Endothelial cell of umbilical vein (primary cell): ENCODE measurements at regions not wholly inside any gene's neighbourhood (a gene's known extent, or its start where the extent isn't known, plus 50 kb on each side); places are given as distances from the start of the nearest gene placed in this dataset.

Experiments
- BruUV-seq: library from RNA; stranded (reverse); fragments of 400-500 nt; replicated peaks from 2 replicates; lab custom pipeline; 2021; lab: Mats Ljungman, UMichigan
- CTCF ChIA-PET: fragments of 300-600, 350-600 bp; sonication (Branson Sonifier 250); formaldehyde crosslinking; loops from one replicate; lab custom pipeline; 2021; ENCODE audit warnings: antibody characterized with exemption, inconsistent platforms; lab: Charles Lee
- POLR2A ChIA-PET: fragments of 300-600, 350-600 bp; sonication (Branson Sonifier 250); formaldehyde crosslinking; loops from one replicate; lab custom pipeline; 2021; ENCODE audit warnings: antibody characterized with exemption, inconsistent platforms; lab: Charles Lee
- DNase-seq: peaks from one replicate; pipeline ENCODE4 v3.0.0-alpha.2; 2011; ENCODE audit warnings: low read depth, low spot score
- FAIRE-seq: peaks from 2 replicates; lab custom pipeline; 2011; peaks lifted over from hg19 to GRCh38; lab: Jason Lieb, UNC
- H2AFZ ChIP-seq: 2 replicates; pipeline ENCODE4 v1.6.0; 2012; ENCODE audit warnings: low read depth, low read length, control low read depth, inconsistent platforms
- H3K27ac ChIP-seq: 2 replicates; pipeline ENCODE4 v1.5.1; 2011; ENCODE audit warnings: low read depth, mild to moderate bottlenecking, control low read depth, low read length, moderate library complexity; ENCODE audit not compliant: insufficient read depth
- H3K27me3 ChIP-seq, 2 experiments: 2 replicates each; pipeline versions ENCODE4 v1.6.0 to v1.6.1; 2011; ENCODE audit warnings: low read length in 2 of 2, mixed read lengths in 1 of 2; ENCODE audit not compliant: control insufficient read depth in 2 of 2, insufficient read depth in 2 of 2
- H3K36me3 ChIP-seq, 2 experiments: 2 replicates in 1 of 2; 3 replicates in 1 of 2; pipeline ENCODE4 v1.5.1; 2011; ENCODE audit warnings: low read length in 2 of 2, mild to moderate bottlenecking in 1 of 2, moderate library complexity in 1 of 2; ENCODE audit not compliant: control insufficient read depth in 2 of 2, insufficient read depth in 2 of 2; ENCODE audit errors: extremely low read depth in 1 of 2
- H3K4me1 ChIP-seq: 3 replicates; pipeline ENCODE4 v1.5.1; 2011; ENCODE audit warnings: mild to moderate bottlenecking, low read length; ENCODE audit not compliant: control insufficient read depth, insufficient read depth; ENCODE audit errors: extremely low read depth
- H3K4me2 ChIP-seq: 2 replicates; pipeline ENCODE4 v1.6.1; 2011; ENCODE audit warnings: low read length, control low read depth, mixed read lengths; ENCODE audit not compliant: insufficient read depth
- H3K4me3 ChIP-seq, 3 experiments: fragments of 200-600 bp in 1 of 3; sonication (generic), shearing (Covaris generic) in 1 of 3; replicated peaks in 1 of 3; 2 replicates each; pipeline ENCODE4 v1.5.1; 2011 to 2016; ENCODE audit warnings: control low read depth in 3 of 3, low read length in 3 of 3, mild to moderate bottlenecking in 2 of 3, inconsistent platforms in 1 of 3, low read depth in 1 of 3, moderate library complexity in 1 of 3; ENCODE audit not compliant: insufficient read depth in 1 of 3
- H3K79me2 ChIP-seq: 2 replicates; pipeline ENCODE4 v1.6.0; 2012; ENCODE audit warnings: low read length, inconsistent platforms; ENCODE audit not compliant: control insufficient read depth, insufficient read depth
- H3K9ac ChIP-seq: replicated peaks from 2 replicates; pipeline ENCODE3; 2011; ENCODE audit warnings: low read length, control low read depth; ENCODE audit not compliant: insufficient read depth; ENCODE audit errors: extremely low read depth
- H3K9me1 ChIP-seq: replicated peaks from 3 replicates; pipeline ENCODE4 v1.6.0; 2011; ENCODE audit warnings: mild to moderate bottlenecking, low read length; ENCODE audit not compliant: control insufficient read depth, insufficient read depth; ENCODE audit errors: extremely low read depth
- H3K9me3 ChIP-seq: replicated peaks from 2 replicates; pipeline ENCODE4 v1.5.1; 2012; ENCODE audit warnings: low read length, inconsistent platforms; ENCODE audit not compliant: control insufficient read depth, insufficient read depth
- H4K20me1 ChIP-seq: replicated peaks from 2 replicates; pipeline ENCODE3; 2011; ENCODE audit warnings: mild to moderate bottlenecking, low read length; ENCODE audit not compliant: control insufficient read depth, insufficient read depth; ENCODE audit errors: extremely low read depth
- CTCF ChIP-seq, 2 donors: IDR thresholded peaks; 1 replicate in 1 of 2; 2 replicates in 1 of 2; pipeline ENCODE4 v1.5.1; 2011; ENCODE audit warnings: low read length in 2 of 2, mild to moderate bottlenecking in 2 of 2, moderate library complexity in 2 of 2, control low read depth in 1 of 2, inconsistent platforms in 1 of 2, low read depth in 1 of 2; ENCODE audit not compliant: insufficient read depth in 1 of 2; ENCODE audit errors: extremely low read depth in 1 of 2
- EZH2 ChIP-seq: IDR thresholded peaks from 2 replicates; pipeline ENCODE4 v1.6.1; 2012; ENCODE audit warnings: borderline replicate concordance, low read depth, mild to moderate bottlenecking, moderate library complexity, low read length, inconsistent platforms; ENCODE audit not compliant: severe bottlenecking
- FOS ChIP-seq: IDR thresholded peaks from 2 replicates; pipeline ENCODE4 v1.6.1; 2011; ENCODE audit warnings: mild to moderate bottlenecking, low read length, moderate library complexity, borderline replicate concordance; ENCODE audit not compliant: insufficient read depth
- GATA2 ChIP-seq: IDR thresholded peaks from 2 replicates; pipeline ENCODE4 v1.7.0; 2011; ENCODE audit warnings: low read depth, mild to moderate bottlenecking, moderate library complexity, mixed read lengths, low read length; ENCODE audit not compliant: insufficient read length, insufficient read depth
- JUN ChIP-seq: IDR thresholded peaks from 2 replicates; pipeline ENCODE4 v1.6.1; 2011; ENCODE audit warnings: borderline replicate concordance, low read depth; ENCODE audit not compliant: insufficient read length, insufficient read depth
- MAX ChIP-seq: IDR thresholded peaks from 2 replicates; pipeline ENCODE4 v1.6.1; 2011; ENCODE audit not compliant: insufficient read depth, insufficient read length
- MYC ChIP-seq: IDR thresholded peaks from one replicate; pipeline ENCODE4 v1.6.1; 2011; ENCODE audit warnings: mild to moderate bottlenecking, low read depth, low read length
- POLR2A ChIP-seq: IDR thresholded peaks from 2 replicates; pipeline ENCODE4 v1.6.1; 2012; ENCODE audit warnings: low read depth, mild to moderate bottlenecking, control low read depth, low read length
- POLR2AphosphoS5 ChIP-seq: IDR thresholded peaks from 2 replicates; pipeline ENCODE4 v1.6.1; 2012; ENCODE audit warnings: low read depth, mild to moderate bottlenecking, control low read depth, low read length, moderate library complexity; ENCODE audit not compliant: insufficient read depth
- dilution Hi-C: fragments of 300-500 bp; cut with MboI; formaldehyde crosslinking; loops from one replicate; pipeline ENCODE4 v1.15.0; 2019; ENCODE audit warnings: low sequenced_read_pairs; ENCODE audit not compliant: extremely low pct_ligation_motif_present
- intact Hi-C: fragments of 100-400 bp; cut with micrococcal nuclease; formaldehyde crosslinking; loops from one replicate; pipeline ENCODE4 v1.10.0; 2022

GRCh38 chr9:85224729-85225128 is 517.0 kb downstream of the AGTPBP1 start:
- DNase-seq (peak; percentile 70), FAIRE-seq (peak; percentile 87)
- Histone ChIP-seq H3K27me3 (no peaks in the 10 kb centered on the region), H3K4me3 (no peak overlapping the region), H3K4me2 (peak overlapping the region; percentile 45), H4K20me1 (no peaks in the 10 kb centered on the region), H3K4me1 (peaks cover 17% of the 10 kb centered on the region), H3K9me3 (no peaks in the 10 kb centered on the region), H3K79me2 (no peaks in the 10 kb centered on the region), H2AFZ (no peak overlapping the region), H3K9ac (no peak overlapping the region), H3K27ac (no peak overlapping the region), H3K36me3 (no peaks in the 10 kb centered on the region), H3K9me1 (no peaks in the 10 kb centered on the region)
- dilution Hi-C loops, result no loop called here
- ChIA-PET POLR2A (interaction anchor here (1.0 kb wide), 1 partner anchor 12 kb away, joined by 5 read pairs; no protein-coding TSS in a partner anchor), CTCF (interaction anchor here (0.8 to 1.7 kb wide), 10 partner anchors 12 to 827 kb away, joined by 3 to 10 read pairs (median 4); no protein-coding TSS in a partner anchor)
- TF ChIP-seq POLR2AphosphoS5, result no peak
- no peak for TF ChIP-seq EZH2
- peak; percentile 60 for TF ChIP-seq JUN
- TF ChIP-seq POLR2A, result no peak
- TF ChIP-seq GATA2, result no peak
- no peak for TF ChIP-seq CTCF (IDR thresholded peaks at IDR 0.05; ENCODE audit: extremely low read depth in 1 of 2, insufficient read depth in 1 of 2, low read depth in 1 of 2, low read length in 2 of 2)
- TF ChIP-seq FOS, result peak; percentile 82
- no peak for TF ChIP-seq MAX
- TF ChIP-seq MYC, result no peak
- no TSS peak for BruUV-seq
- intact Hi-C loops, result loop anchor here (2.0 kb wide), 1 partner anchor 24 kb away; no protein-coding TSS in a partner anchor
